ENCODE measurements at regions not wholly inside any gene's neighbourhood (a gene's known extent, or its start where the extent isn't known, plus 50 kb on each side); places are given as distances from the start of the nearest gene placed in this dataset.

- CTCF ChIA-PET = no interaction called here
- DNase-seq (no peak), ATAC-seq (no peak)
- Mint-ChIP-seq H3K27me3 (no peaks in the 10 kb centered on the region), H3K36me3 (no peaks in the 10 kb centered on the region), H3K4me1 (no peaks in the 10 kb centered on the region), H3K4me3 (no peak overlapping the region), H3K9me3 (ENCODE audit: low read depth) (no peaks in the 10 kb centered on the region), H3K27ac (no peak overlapping the region)
Measured at GRCh38 chr6:92495242-92495641, 924.1 kb downstream of the EPHA7 start.

GRCh38 chr6:92485487-92485886 lies 933.9 kb downstream of the EPHA7 start:
- CTCF ChIA-PET = no interaction called here
- Mint-ChIP-seq H3K4me1 (no peaks in the 10 kb centered on the region), H3K27ac (no peak overlapping the region), H3K4me3 (no peak overlapping the region), H3K27me3 (no peaks in the 10 kb centered on the region), H3K9me3 (ENCODE audit: low read depth) (peaks cover 9% of the 10 kb centered on the region), H3K36me3 (no peaks in the 10 kb centered on the region)
- ATAC-seq = no peak
- DNase-seq = no peak

- no peak for DNase-seq
- Mint-ChIP-seq H3K9me3 (ENCODE audit: low read depth) (peaks cover 12% of the 10 kb centered on the region), H3K4me1 (no peaks in the 10 kb centered on the region), H3K4me3 (no peak overlapping the region), H3K27me3 (no peaks in the 10 kb centered on the region), H3K27ac (no peak overlapping the region), H3K36me3 (no peaks in the 10 kb centered on the region)
- ATAC-seq = no peak
- CTCF ChIA-PET = no interaction called here
Measured at GRCh38 chr6:92479831-92480230, 939.5 kb downstream of the EPHA7 start.

GRCh38 chr6:92473056-92473455 lies 946.3 kb downstream of the EPHA7 start:
- Mint-ChIP-seq H3K4me3 (no peak overlapping the region), H3K36me3 (no peaks in the 10 kb centered on the region), H3K4me1 (no peaks in the 10 kb centered on the region), H3K27me3 (no peaks in the 10 kb centered on the region), H3K9me3 (ENCODE audit: low read depth) (peaks cover 15% of the 10 kb centered on the region), H3K27ac (no peak overlapping the region)
- CTCF ChIA-PET = no interaction called here
- DNase-seq = no peak
- no peak for ATAC-seq

- no peak for ATAC-seq
- DNase-seq = no peak
- CTCF ChIA-PET = no interaction called here
- H3K9me3 Mint-ChIP-seq (ENCODE audit: low read depth) = peaks cover 16% of the 10 kb centered on the region
- no peaks in the 10 kb centered on the region for H3K27me3 Mint-ChIP-seq
- H3K36me3 Mint-ChIP-seq = no peaks in the 10 kb centered on the region
- no peaks in the 10 kb centered on the region for H3K4me1 Mint-ChIP-seq
- no peak overlapping the region for H3K27ac Mint-ChIP-seq
- no peak overlapping the region for H3K4me3 Mint-ChIP-seq
Measured at GRCh38 chr6:92469186-92469828, 950.1 kb downstream of the EPHA7 start.

GRCh38 chr6:92468066-92468465 lies 951.3 kb downstream of the EPHA7 start:
- Mint-ChIP-seq H3K27ac (no peak overlapping the region), H3K4me1 (no peaks in the 10 kb centered on the region), H3K9me3 (ENCODE audit: low read depth) (peaks cover 15% of the 10 kb centered on the region), H3K27me3 (no peaks in the 10 kb centered on the region), H3K36me3 (no peaks in the 10 kb centered on the region), H3K4me3 (no peak overlapping the region)
- CTCF ChIA-PET = no interaction called here
- no peak for ATAC-seq
- DNase-seq = no peak

GRCh38 chr6:92460133-92460532 lies 959.2 kb downstream of the EPHA7 start:
- no peak for DNase-seq
- no peaks in the 10 kb centered on the region for H3K4me1 Mint-ChIP-seq
- no peaks in the 10 kb centered on the region for H3K36me3 Mint-ChIP-seq

GRCh38 chr6:92459606-92460005 lies 959.8 kb downstream of the EPHA7 start:
- H3K4me1 Mint-ChIP-seq = no peaks in the 10 kb centered on the region
- no peak for ATAC-seq
- H3K27ac Mint-ChIP-seq = no peak overlapping the region
- no peaks in the 10 kb centered on the region for H3K36me3 Mint-ChIP-seq
- H3K27me3 Mint-ChIP-seq = no peaks in the 10 kb centered on the region
- DNase-seq = no peak
- H3K9me3 Mint-ChIP-seq (ENCODE audit: low read depth) = peaks cover 6% of the 10 kb centered on the region
- CTCF ChIA-PET = no interaction called here
- no peak overlapping the region for H3K4me3 Mint-ChIP-seq

More at GRCh38 chr6:92460133-92460532, 959.2 kb downstream of the EPHA7 start:
- Mint-ChIP-seq H3K27ac (no peak overlapping the region), H3K4me3 (no peak overlapping the region), H3K9me3 (ENCODE audit: low read depth) (peaks cover 7% of the 10 kb centered on the region), H3K27me3 (no peaks in the 10 kb centered on the region)
- no peak for ATAC-seq
- CTCF ChIA-PET = no interaction called here

- Mint-ChIP-seq H3K4me1 (no peaks in the 10 kb centered on the region), H3K27ac (no peak overlapping the region), H3K4me3 (no peak overlapping the region), H3K36me3 (no peaks in the 10 kb centered on the region), H3K27me3 (no peaks in the 10 kb centered on the region), H3K9me3 (ENCODE audit: low read depth) (peaks cover 2% of the 10 kb centered on the region)
- CTCF ChIA-PET = no interaction called here
- ATAC-seq = no peak
- no peak for DNase-seq
Measured at GRCh38 chr6:92446052-92446451, 973.3 kb downstream of the EPHA7 start.

GRCh38 chr6:92433911-92434310 lies 985.4 kb downstream of the EPHA7 start:
- Mint-ChIP-seq H3K27ac (no peak overlapping the region), H3K27me3 (no peaks in the 10 kb centered on the region), H3K4me3 (no peak overlapping the region), H3K4me1 (no peaks in the 10 kb centered on the region), H3K36me3 (no peaks in the 10 kb centered on the region), H3K9me3 (ENCODE audit: low read depth) (peaks cover 6% of the 10 kb centered on the region)
- CTCF ChIA-PET = no interaction called here
- no peak for DNase-seq
- ATAC-seq = no peak

GRCh38 chr6:92431502-92431901 lies 987.9 kb downstream of the EPHA7 start:
- no peak overlapping the region for H3K4me3 Mint-ChIP-seq
- CTCF ChIA-PET = no interaction called here
- no peak for DNase-seq
- no peaks in the 10 kb centered on the region for H3K4me1 Mint-ChIP-seq
- H3K36me3 Mint-ChIP-seq = no peaks in the 10 kb centered on the region
- H3K27ac Mint-ChIP-seq = no peak overlapping the region
- no peak for ATAC-seq
- H3K9me3 Mint-ChIP-seq (ENCODE audit: low read depth) = peaks cover 10% of the 10 kb centered on the region
- no peaks in the 10 kb centered on the region for H3K27me3 Mint-ChIP-seq

- Mint-ChIP-seq H3K27me3 (no peaks in the 10 kb centered on the region), H3K27ac (no peak overlapping the region), H3K36me3 (no peaks in the 10 kb centered on the region), H3K4me3 (no peak overlapping the region), H3K9me3 (ENCODE audit: low read depth) (peaks cover 12% of the 10 kb centered on the region), H3K4me1 (no peaks in the 10 kb centered on the region)
- CTCF ChIA-PET = no interaction called here
- ATAC-seq (no peak), DNase-seq (no peak)
Measured at GRCh38 chr6:92428448-92428847, 990.9 kb downstream of the EPHA7 start.

GRCh38 chr6:92427453-92427852 lies 991.9 kb downstream of the EPHA7 start:
- Mint-ChIP-seq H3K4me1 (no peaks in the 10 kb centered on the region), H3K27ac (no peak overlapping the region), H3K4me3 (no peak overlapping the region), H3K27me3 (no peaks in the 10 kb centered on the region), H3K9me3 (ENCODE audit: low read depth) (peaks cover 11% of the 10 kb centered on the region), H3K36me3 (no peaks in the 10 kb centered on the region)
- DNase-seq (no peak), ATAC-seq (no peak)
- CTCF ChIA-PET = no interaction called here

GRCh38 chr6:92415656-92416055 lies 1003.7 kb downstream of the EPHA7 start:
- ATAC-seq (no peak), DNase-seq (no peak)
- Mint-ChIP-seq H3K36me3 (no peaks in the 10 kb centered on the region), H3K27me3 (no peaks in the 10 kb centered on the region), H3K4me1 (no peaks in the 10 kb centered on the region), H3K9me3 (ENCODE audit: low read depth) (peaks cover 3% of the 10 kb centered on the region), H3K4me3 (no peak overlapping the region), H3K27ac (no peak overlapping the region)
- CTCF ChIA-PET = no interaction called here

GRCh38 chr6:92408350-92408749 lies 1011.0 kb downstream of the EPHA7 start:
- Mint-ChIP-seq H3K27ac (no peak overlapping the region), H3K4me1 (no peaks in the 10 kb centered on the region), H3K27me3 (no peaks in the 10 kb centered on the region), H3K4me3 (no peak overlapping the region), H3K36me3 (no peaks in the 10 kb centered on the region), H3K9me3 (ENCODE audit: low read depth) (peaks cover 7% of the 10 kb centered on the region)
- ATAC-seq (no peak), DNase-seq (no peak)
- CTCF ChIA-PET = no interaction called here
